HG03159 (cell line): ENCODE measurements at regions not wholly inside any gene's neighbourhood (a gene's known extent, or its start where the extent isn't known, plus 50 kb on each side); places are given as distances from the start of the nearest gene placed in this dataset.

Source experiments
- ATAC-seq: cut with Tn5 transposase; IDR thresholded peaks from one replicate; pipeline ENCODE4 v1.9.1; 2021; ENCODE audit warnings: mild to moderate bottlenecking, moderate library complexity; ENCODE audit not compliant: unreplicated experiment

DNA sequence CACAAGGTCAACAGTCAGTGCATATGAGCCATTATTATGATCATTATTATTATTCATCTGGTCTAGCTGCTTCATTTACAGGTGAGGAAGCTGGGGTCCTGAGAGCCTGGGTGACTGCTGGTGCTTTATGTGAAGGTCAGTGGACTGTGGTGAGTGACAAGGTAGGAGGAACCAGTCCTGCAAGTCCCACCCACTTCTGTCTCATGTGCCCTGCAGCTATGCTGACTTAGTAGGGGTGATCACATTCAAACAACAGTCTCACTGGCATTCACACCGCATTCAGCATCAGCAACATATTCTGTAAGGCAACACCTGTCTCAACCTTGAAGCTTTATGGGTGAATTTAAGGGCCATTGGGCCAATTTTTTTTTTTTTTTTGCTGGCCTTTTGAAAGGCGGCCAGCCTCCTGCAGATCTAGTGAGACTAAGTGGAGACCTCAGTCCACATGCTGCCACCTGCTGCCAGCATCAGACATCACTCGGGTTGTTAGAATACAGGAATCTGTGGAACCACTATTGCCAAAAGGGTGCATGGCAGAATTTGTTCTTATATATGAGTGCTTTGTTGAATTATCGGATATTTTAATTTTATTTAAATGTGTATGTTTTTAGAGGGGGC is 59.9 kb upstream of the CACNA1E start:
- no peak for ATAC-seq

DNA sequence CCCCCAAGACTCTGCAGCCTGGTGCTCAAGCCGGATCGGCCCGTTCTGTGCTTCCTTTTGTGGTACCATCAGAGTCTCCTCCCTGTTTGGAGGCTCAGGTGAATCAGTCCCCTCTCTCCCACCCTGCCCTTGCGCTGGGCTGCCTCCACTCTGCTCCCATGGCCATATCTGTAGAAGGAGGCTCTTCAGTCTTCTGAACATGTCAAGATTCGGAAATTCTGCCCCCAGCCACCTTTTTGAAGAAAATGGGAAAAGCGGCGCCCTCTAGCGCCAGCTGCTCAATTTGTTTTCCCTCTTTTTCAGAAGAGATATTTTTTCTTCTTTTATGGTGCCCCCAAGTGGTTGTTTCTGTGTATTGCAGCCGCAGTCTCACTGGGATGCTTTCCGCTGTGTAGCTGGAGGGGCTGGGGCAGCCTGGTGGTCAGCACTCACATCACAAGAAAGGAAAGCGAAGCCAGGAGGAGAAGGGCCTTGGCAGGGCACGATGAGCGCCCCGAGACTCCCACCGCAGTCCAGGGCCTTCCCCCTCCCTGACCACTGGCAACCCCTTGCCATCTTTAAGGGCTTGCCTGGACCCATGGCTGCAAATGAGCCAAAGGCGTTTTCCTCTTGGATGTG is 58.4 kb upstream of the CACNA1E start:
- peak; percentile 50 for ATAC-seq

- no peak for ATAC-seq
Observed at GRCh38 chr1:181425566-181425965, 57.8 kb upstream of the CACNA1E start.

GRCh38 chr1:181429462-181429861 is 53.9 kb upstream of the CACNA1E start:
- ATAC-seq = no peak

GRCh38 chr1:181430015-181430885 is 53.1 kb upstream of the CACNA1E start:
- peak; percentile 61 for ATAC-seq
